NCI-H748 (cell line): ENCODE measurements at regions not wholly inside any gene's neighbourhood (a gene's known extent, or its start where the extent isn't known, plus 50 kb on each side); places are given as distances from the start of the nearest gene placed in this dataset.
A peak's percentile ranks its signal among the peaks of the same experiment; 100 is the strongest.

Source experiments
- DNase-seq: peaks from one replicate; lab custom pipeline; 2025; ENCODE audit not compliant: unreplicated experiment; lab: John Stamatoyannopoulos, UW

DNA sequence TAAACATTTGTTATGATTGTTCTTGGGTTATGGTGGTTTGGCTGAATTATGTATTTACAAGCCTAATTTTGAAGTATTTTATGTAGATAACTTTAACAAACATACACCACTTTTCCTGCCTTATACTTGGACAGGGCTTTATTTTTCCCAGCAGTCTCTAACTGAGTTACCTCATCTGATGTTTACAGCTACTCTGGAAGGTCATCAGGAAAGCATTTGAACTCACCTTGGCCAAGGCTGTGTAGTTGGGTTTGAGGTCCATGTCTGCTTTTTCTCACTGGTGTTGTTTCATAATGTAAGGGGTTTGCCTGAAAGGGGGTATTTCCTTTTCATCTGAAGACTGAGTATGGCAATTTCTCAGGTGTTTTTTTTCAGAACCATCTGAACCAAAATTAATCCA, 193.5 kb downstream of the RWDD3 start:
- no peak for DNase-seq

DNA sequence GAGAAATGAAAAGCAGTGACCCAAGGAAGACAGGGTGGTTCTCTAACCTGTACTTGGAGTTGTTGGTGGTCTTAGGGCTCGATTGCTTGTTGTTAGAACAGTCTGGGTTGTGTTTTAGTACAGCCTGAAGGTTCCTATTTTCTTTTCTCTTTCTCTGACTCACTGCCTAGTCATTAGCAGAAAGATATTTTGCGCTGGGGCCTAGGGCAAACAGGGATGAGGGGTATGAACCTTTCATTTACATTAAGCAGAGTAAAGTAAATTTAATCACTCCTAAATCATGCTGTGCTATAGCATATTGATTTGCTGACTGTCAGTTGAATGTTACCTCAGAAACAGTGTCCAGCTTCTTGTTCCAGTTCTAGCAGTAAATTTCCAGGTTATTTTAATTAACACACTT, 197.2 kb downstream of the RWDD3 start:
- no peak for DNase-seq

DNA sequence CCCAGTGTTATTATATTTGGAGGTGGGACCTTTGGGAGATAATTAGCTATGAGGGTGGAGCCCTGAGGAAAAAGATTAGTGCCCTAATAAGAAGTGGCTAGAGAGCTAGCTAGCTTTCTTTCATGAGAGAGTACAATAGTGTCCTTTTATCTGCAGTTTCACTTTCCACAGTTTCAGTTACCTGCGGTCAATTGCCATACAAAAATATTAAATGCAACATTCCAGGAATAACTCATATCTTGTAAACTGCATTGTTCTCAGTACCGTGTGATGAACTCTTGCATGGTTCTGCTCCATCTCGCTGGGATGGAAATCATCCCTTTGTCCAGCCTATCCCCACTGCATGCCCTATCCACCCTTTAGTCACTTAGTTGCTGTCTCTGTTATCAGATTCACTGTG, 201.6 kb downstream of the RWDD3 start:
- no peak for DNase-seq

DNA sequence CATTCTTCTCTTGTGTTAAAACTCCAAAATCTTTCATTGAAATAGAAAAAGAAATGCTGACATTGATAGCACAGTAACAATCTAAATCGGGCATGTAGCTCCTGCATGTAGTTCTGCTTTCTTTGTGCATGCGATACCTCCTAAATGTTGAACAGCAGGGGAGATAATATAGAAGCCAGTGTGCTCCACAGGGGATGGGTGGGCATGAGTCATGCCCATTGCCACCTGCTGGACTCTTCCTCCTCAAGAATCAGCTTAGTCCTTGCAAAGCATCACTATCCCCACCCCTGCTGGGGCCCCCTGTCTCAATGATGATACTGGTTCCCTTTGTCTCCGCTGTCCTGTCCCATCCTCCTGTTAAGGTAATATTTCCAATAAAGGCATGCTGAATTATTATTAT, 203.0 kb downstream of the RWDD3 start:
- no peak for DNase-seq

GRCh38 chr1:95437781-95438180, 203.8 kb downstream of the RWDD3 start:
- DNase-seq, result no peak

DNA sequence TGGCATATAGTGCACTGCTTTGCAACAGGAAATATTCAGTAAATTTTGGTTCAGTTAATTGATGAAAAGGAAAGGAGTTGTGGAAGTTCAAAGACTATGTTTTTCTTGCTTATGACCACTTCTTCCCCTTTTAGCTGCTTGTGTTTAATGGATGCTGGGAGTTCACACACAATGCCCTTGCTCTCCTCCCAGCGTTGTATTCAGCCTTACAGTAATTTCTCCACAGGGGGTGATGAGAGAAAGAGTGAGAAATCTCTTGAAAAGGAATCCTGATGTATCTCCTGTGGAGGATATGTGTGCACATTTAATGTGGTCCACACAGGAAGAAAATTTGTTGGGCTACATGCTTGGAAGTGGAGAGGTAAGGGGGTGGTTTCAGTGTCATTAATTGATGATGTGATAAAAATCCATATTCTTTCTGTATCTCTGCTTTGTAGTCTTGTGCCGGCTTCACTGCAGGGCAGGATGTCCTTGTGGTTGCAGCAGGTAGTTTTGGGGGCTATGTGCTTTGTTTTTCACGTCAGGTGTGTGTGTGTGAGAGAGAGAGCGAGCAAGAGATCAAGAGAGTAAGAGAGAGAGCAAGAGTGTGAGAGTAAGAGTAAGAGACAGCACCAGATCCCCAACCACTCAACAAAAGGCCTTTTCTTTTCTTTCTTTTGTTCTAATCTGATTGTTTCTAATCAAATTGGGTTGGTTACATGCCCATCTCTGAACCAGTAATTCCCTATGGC, 204.4 kb downstream of the RWDD3 start:
- DNase-seq, result no peak

DNA sequence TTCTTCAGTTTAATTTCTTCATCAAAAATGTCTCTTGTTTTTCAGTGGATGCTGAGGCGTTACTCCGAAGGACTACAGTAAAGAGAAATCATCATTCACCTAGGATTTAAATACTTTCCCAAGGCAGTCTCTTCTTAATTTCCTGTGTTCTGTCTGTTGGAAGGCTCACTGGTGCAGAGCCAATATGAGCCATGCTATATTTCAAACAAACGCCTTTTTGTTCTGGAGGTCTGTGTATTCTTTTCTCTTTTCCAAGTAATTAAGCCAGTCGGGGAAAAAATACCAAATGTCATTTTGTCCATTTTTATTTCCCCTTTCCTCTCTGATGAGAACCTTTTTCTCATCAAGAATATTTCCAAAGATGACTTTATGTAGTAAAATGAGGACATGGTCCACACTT, 206.5 kb downstream of the RWDD3 start:
- DNase-seq, result no peak

- no peak for DNase-seq
These were observed 215.5 kb downstream of the RWDD3 start for GRCh38 chr1:95449516-95449915.

- peak; percentile 31 for DNase-seq
These were observed 217.0 kb downstream of the RWDD3 start for GRCh38 chr1:95451054-95451453.

DNA sequence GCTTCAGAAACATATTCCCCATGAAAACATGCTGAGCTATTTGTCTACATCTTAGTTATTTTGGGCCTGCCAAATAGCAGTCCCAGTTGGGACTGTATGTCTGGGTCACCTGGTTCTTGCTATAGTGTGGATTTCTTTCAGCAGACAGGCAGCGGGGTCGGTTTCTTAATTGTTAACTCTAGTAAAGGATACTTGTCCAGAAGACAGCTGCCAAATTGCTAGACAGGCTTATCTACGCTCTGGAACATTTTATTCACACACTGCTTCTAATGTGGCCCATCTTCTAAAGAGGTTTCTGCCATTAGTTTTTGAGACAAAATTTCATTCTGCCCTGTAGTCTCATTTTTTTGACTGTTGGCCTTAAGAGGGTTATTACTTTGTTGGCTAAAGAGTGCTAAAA, 217.9 kb downstream of the RWDD3 start:
- no peak for DNase-seq

GRCh38 chr1:95453053-95453452, 219.0 kb downstream of the RWDD3 start:
- DNase-seq, result no peak

GRCh38 chr1:95467036-95467435, 233.0 kb downstream of the RWDD3 start:
- no peak for DNase-seq

GRCh38 chr1:95475686-95476457, 241.9 kb downstream of the RWDD3 start:
- no peak for DNase-seq

DNA sequence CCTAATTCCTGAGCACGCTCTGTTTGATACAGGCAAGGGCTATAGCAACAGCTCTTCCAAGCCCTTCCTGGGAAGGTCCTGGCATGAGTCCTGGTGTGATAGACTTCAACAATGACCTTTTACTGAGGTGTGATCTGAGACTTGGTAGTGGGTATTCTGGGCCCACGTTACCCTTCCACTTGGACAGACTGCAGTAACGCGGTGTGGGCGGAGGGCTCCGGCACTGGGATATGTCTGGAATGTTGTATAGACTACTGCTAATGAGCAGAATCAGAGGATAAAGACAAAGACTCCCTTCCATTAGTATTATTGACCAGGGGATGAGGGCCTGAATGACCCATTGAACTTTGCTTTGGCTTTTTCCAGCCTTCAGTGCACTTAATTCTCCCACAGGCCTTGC, 262.3 kb downstream of the RWDD3 start:
- DNase-seq, result no peak

GRCh38 chr1:95496773-95497172, 262.8 kb downstream of the RWDD3 start:
- DNase-seq, result no peak

DNA sequence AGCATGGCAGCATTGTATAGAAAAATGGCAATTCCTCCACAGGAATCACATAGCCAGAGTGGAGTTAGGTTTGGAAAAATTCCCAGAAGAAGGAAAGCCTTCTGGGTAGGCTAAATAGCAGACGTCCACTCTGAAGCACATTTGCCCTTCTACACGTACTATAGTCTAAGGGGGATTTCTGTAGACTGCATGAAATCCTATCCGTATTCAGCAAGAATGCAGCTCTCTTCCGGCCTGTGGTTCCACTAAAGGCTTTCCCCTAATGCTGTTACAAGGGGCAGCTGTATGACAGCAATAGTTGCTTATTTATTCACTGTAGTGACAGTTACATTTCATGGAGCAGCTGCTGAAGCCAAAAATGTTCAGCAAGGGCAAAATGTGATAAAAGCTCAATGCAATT, 263.6 kb downstream of the RWDD3 start:
- no peak for DNase-seq

DNA sequence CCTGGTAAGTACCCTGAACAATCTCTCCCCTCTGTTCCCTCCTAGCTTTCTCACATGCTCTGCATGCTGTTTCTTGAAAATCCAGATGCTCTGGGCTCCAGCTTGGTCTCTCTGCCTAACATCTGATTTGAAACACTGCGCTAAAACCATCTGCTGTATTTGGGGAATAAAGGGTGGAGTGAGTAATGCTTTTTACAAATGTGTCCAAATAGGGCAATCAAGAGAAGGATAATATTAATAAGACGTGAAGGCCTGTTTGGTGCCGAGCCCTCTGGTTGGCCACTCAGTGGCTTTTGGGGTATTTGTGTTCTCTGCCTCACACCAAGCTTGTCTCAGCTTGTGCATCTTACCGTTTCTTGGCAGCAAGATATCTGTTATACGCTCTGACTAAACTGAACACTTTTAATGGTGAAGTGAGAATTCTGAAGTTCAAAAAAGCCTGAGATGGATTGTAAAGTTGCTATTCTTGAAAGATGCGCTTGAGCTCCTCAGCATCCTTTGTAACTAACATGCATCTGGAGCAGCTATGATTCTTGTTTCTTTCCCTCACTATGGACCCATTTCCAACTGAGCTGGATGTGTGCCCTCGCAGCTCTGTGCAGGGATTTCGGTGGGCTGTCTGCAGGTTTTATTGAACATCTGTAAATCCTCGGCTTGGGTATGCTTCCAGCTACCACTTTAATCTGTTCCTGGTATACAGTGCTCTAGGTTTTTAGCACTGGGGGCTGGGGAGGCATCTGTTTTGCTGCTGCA, 269.4 kb downstream of the RWDD3 start:
- DNase-seq, result no peak

DNA sequence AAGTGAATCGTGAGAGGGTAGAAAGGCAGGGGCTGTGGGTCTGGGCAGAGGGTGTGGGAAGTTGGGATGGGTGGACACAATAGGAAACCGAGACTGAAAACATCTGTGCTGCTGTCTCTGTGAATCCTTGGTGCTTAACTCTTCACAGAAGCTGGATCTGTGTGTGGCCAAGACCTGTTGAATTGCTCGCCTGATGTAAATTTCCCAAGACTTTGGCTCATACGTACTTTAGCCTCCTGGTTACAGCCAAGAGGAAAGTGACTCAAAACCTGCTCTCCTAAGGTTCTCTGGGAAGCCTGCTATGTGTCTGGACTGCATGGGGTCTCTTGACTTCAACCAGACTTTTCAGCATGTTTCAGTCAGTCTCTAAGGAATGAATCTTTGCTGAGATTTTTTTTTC, 270.3 kb downstream of the RWDD3 start:
- no peak for DNase-seq

DNA sequence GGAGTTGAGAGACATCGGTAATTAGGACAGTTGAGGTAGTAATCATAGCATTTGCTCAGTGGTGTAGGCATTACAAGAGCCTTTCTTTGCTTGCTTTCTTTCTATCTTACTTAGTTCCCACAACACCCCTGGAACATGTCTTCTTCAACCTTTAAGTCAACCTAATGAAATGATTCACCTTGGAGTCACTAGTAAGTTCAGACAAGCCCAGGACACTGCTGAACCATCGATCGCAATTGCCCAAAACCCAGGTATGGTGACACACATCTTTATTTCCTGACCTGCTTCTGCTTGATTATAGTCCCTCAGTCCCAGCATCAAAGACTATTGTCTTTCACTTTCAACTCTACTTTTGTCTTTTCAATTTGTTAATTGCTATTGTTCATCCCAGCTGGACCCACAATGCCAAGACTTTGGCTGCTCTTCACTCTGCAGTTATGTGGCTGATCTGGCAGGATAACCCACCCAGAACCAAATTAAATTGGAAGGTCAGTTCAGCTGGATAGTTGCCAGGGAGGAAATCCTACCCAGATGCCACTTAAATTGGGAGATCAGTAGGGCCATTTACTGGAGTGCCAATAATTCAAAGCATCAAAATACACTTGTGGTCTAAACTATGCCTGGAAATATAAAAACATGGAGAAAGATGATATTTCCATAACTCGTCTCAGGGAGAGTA, 272.9 kb downstream of the RWDD3 start:
- DNase-seq, result peak; percentile 13

DNA sequence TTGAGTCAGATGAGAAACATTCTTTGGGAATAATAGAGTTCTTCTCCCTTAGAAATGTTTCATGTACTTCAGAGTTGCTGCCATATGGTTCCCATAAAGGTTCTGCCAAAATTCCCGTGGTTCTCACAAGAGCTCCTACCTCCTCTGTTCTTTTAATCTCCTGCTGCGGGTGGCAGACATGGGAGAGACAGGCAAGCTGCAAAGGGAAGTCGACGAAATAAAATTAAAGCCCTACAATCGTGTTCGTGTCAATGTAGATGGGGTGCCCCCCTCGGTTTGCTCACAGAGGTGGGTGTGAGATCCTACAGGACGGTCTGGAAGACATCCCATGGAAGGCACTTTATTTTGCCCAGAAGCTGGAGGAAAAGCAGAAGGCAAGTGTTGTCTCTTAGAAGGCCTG, 276.0 kb downstream of the RWDD3 start:
- DNase-seq, result no peak

- no peak for DNase-seq
These were observed 278.9 kb downstream of the RWDD3 start for GRCh38 chr1:95512925-95513324.
